ENCODE measurements at regions not wholly inside any gene's neighbourhood (a gene's known extent, or its start where the extent isn't known, plus 50 kb on each side); places are given as distances from the start of the nearest gene placed in this dataset.
"Not testable (repeated sequence)": the region's sequence is repeated elsewhere in the genome, so short reads cannot be mapped to it uniquely, and the experiment has no call there.

DNA sequence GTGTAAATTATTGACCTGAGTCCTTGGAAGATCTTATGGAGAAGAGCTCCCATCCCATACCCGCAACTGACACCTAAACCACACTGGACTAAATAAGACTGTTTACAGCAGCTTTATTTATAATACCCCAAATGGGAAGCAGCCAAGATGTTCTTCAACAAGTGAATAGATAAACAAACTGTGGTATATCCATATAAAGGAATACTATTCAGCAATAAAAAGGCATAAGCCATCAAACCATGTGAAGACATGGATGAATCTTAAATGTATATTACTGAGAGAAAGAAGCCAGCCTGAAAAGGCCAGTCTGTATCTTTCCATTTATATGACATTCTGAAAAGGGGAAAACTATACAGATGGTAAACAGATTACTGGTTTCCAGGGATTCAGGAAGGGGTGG is 212.7 kb downstream of the TPBG start:
- DNase-seq (ENCODE audit: low read depth, low spot score), result no peak

DNA sequence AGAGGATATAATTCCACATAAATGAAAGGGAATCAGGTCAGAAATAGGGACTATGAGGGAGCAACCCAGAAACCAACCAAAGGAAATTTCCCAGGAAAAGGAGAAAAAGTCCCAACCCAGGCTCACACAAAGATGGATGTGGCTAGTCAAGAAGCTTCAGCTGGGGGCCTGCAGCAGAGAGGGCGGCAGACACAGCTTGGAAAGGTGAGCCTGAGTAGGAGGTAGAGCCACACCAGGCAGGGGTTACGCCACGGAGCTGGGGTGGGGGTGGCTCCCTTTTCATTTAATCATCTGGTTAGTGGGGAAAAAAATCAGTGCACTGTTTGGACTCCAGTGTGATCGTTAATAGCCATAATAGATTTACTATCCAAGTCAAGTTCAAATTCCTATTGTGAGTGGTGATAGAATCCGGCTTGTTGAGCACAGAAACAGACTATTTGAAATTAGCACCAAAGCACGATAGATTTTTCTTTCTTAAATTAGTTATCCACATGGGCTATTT is 220.6 kb downstream of the TPBG start:
- DNase-seq (ENCODE audit: low read depth, low spot score), result no peak

DNA sequence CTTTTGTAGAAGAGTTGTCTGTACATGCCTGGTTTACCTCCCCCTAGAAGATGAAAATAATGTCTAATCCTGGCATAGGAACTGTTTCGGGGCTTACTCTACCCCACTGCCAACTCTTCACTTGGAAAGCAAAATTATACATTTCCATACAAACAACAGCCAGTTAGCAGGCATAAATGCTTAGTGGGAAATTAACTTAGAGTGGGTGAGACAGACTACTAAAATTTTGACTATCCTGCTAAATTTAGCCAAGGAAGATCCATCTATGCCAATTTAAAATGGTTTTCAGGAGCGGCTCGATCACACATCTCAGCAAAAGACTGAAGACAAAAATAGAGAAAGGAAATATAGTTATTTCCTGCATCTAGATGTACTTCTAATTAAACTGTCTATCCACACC is 221.2 kb downstream of the TPBG start:
- DNase-seq (ENCODE audit: low read depth, low spot score), result no peak

DNA sequence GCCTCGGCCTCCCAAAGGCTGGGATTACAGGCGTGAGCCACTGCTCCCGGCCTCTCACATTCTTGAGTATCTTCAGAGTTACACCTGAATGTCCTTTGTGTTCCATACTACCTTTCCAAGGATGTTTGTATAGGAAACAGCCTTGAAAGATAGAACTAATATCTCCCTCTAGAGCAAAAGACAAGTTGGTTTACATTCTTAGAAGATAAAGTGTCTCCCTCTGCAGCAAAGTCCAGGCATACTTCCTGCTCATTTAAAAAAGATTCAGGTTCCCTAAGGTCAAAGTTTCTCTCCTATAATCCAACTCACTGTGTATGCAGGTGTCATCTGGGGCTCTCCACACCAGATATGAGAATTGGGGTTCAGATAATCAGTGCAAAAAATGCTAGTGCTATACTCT is 224.4 kb downstream of the TPBG start:
- no peak for DNase-seq (ENCODE audit: low read depth, low spot score)

DNA sequence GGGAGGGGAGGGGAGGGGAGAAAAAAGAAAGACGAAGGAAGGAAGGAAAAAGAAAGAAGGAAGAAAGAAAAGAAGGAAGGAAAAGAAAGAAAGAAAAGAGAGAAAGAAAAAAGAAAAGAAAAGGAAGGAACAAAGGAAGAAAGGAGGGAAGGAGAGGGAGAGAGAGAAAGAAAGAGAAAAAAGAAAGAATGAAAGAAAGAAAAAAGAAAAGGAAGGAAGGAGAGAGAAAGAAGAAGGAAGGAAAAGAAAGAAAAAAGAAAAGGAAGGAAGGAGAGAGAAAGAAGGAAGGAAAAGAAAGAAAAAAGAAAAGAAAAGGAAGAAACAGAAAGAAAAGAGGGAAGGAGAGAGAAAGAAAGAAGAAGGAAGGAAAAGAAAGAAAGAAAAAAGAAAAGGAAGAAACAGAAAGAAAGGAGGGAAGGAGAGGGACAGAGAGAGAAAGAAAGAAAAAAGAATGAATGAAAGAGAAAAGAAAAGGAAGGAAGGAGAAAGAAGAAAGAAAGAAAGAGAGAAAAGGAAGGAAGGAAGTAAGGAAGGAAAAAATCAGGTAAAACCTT is 225.3 kb downstream of the TPBG start:
- no peak for DNase-seq (ENCODE audit: low read depth, low spot score)

DNA sequence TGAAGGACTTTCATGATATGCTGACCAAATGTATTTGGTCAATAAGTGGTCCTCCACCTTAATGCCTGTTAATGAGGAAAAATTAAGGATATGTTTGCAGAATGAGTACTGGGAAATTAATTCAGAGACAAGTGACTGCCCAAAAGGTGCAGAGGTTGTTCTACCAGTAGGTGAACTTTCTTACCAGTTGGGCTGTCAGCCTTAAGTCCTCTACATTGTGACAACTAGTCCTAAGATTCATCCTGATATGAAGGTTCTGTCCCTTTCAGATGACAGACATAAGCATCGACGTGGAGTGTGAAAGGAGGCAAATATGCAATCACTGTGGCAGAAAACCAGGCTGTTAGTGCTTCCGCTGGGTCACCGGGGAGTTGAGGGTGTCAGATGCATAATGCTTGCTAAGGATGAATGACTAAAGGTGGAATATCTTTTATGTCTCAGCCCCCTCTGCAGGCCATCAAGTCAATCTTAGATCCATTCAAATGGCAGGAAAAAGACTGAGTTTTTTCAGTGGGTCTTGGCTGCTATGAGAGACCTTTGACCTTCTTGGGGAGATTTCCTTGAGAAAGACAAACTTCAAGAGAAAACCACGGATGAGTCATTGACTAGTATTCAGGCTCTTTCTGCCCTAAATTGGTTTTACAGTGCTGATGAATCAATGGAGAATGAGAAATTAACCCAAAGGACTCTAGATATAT is 226.0 kb downstream of the TPBG start:
- DNase-seq (ENCODE audit: low read depth, low spot score), result peak; percentile 54

DNA sequence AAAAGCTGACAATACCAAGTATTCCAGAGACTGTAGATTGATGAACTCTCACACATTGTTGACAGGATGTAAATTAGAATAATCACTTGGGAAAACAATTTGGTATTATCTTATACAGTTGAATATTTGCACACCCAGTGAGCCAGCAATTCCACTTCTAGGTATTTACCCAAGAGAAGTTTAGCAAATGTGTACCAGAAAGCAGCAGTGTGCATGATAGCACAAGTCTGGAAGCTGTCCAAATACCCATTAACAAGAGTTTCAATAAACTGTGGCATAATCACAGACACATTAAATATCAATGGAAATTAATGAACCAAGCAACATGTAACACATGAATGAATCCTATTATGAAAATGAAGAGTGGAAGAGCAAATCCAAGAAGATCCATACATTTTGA is 233.6 kb downstream of the TPBG start:
- DNase-seq (ENCODE audit: low read depth, low spot score), result no peak

DNA sequence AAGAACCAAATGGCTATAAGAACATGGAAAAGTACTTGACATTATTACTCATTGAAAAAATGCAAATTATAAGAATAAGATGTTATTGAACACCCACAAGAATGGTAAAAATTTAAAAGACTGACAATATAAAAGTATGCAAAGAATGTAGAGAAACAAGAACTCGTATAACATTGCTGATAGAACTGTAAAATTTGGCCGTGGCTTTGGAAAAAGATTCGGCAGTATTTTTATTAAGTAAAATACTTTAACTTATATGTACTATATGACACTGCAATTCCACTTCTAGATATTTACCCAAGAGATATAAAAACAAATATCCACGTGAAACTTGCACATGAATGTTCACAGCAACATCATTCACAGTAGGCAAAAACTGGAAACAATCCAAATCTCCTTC is 239.2 kb downstream of the TPBG start:
- no peak for DNase-seq (ENCODE audit: low read depth, low spot score)

DNA sequence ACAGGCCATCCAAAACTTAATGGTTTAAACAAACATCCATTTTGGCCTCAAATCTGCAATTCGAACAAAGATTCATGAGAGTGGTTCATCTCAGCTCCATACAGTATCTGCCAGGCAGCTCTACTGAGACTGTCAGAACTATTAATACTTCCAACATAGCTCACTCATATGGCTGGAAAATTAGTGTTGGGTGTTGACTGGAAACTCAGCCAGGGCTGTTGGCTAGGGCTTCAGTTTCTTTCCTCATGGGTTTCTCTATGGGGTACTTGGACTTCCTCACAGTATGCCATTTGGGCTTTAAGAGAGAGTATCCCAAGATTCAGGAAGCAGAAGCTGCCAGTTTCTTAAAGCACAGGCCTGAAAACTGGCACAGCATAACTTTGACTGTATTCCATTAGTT is 240.3 kb downstream of the TPBG start:
- no peak for DNase-seq (ENCODE audit: low read depth, low spot score)

DNA sequence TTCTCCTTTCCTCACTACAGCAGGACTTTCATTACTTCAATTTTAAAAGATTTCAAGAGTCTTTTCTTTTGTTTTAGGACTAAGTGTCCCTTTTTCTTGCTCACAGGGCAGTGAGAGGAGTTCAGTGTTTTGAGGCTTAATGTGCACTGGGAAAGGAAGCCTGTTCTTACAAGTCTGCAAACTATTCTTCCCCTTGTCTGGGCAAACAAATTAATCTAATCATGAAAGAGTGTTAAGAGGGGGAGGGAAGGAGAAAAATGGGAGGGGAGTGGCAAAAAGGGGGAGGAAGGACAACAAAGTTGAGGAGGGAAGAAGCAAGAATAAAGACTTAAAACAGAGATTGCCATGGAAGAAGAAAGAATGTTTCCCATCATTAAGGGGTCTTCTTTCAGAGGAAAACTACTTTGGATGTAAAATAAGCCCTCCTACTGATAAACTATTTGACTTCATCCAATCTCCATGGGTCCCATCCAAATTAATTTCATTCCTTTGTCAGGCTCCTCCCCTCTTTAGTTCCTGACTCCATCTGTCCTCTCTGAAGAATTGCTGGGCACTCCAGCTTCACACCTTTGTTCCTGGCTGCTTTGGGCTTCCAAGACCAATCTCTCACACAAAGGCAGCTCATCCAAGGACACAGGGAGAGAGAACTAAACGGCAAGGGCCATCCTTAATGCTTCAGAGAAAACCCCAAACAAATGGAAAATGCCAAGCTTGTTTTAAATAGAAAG is 244.5 kb downstream of the TPBG start:
- no peak for DNase-seq (ENCODE audit: low read depth, low spot score)

DNA sequence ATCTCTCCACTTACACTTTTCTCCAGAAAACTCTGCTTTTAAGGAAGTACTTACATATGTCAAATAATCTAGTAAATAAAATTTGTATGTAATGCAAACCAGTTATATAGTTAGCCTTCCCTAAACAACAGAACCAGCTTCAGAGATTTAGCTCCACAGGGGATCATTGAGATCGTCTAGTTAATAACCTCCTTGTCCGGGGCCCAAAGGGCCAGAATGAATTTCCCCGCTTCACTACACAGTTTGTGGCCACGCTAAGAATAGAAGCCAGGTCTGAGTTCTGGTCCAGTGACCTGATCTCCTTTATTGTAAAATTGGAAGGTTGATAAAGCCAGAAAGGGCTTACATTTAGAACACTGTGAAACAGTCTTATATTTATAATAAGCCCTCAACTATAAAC is 245.2 kb downstream of the TPBG start:
- no peak for DNase-seq (ENCODE audit: low read depth, low spot score)

DNA sequence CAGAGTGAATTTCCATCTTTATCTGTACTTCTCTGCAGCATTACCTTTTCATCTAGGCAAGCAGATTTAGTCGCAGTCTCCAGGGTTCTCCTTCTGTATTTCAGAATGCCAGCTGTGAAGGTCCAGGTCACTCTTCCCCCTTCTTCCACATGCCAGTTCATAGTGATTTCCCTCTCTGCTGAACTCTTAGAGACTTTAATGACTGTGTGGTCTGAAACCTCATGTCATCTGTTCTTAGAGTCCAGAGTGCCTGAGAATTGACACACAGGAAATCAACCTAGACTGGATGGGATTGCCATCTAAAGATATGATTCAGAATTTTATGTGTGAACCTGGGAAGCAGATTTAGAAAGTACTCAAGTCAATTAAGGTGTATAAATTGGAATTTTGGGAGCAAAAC is 248.1 kb downstream of the TPBG start:
- DNase-seq (ENCODE audit: low read depth, low spot score), result no peak

DNA sequence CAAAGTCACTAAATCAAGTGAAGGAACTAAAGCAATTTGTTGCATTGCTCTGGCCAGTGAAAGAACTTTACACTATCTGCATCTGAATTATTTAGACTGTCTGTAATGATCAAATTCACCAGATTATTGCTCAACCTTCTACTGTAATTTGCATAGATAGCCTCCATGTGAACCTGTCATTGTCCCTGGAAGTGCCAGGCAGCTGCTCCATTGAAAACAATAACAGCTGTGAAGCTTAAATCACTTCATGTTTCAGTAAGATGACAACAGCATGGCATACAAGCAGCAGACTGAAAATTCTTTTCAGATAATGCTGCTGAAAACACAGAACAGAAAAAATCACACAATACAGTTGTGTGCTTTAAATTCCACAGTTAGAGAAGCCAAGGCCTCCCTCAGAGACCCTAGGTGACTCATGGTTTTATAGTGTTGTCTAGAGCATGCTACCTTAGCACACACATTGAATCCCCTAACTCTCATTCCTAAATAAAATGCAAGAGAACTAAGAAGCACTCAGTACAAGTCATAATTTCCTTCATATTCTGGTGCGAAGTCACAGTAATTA is 248.9 kb downstream of the TPBG start:
- DNase-seq (ENCODE audit: low read depth, low spot score), result no peak

DNA sequence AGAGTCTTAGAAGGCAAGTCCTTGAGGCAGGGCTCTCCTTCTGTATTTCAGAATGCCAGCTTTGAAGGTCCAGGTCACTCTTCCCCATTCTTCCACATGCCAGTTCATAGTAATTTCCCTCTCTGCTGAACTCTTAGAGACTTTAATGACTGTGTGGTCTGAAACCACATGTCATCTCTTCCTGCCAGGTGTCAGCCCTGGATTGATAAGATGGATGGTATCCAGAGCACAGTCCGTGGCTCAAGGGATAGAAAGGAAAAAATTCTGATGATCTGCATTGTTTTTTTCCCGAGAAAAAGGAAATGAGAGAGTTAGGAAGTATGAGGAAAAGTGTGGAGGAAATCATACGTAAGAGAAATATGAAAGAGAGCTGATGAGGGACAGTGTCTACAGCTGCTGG is 250.9 kb downstream of the TPBG start:
- no peak for DNase-seq (ENCODE audit: low read depth, low spot score)

DNA sequence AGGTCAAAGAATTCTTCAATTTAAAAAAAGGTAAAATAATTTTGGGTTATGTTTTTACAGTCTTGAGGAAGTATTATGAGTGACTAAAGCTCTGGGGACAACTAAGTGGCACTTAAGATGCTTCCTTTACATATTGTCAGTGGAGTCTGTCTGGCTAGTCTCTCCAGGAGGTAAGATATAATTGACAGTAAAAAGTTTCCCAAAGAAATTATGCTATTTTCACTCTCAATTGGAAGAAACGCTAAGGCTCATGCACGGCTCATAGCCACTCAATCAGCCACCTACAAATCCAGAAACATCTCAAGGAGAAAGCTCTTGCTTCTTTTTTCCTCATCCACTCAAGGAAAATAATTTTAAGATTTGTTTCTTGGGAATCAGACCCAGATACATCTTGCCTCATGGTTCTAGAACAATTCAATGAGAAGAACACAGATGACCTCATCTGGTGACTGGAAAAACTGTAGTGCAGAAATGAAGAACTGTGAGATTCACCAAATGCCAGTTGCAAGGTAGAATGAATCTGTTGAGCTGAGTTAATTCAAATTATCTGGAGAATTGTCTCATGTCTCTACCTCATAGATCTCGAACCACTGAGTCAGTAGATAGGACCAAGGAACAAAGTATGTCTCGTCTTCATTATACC is 252.9 kb downstream of the TPBG start:
- DNase-seq (ENCODE audit: low read depth, low spot score), result no peak

DNA sequence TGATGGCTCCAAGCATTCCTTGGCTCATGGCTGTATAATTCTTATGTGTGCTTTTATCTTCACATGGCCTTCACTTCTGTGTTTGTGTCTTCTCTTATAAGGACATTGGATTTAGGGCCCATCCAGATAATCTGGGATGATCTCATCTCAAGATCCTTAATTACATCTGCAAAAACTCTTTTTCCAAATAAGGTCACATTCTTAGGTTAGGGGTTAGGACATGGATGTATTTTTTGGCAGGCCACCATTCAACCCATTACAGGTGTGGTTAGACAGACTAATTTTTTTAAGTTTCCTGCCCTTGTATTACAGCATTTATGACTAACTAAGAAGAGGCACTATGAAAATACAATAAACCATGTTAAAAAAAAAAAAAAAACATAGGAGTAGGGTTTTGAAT is 254.0 kb downstream of the TPBG start:
- no peak for DNase-seq (ENCODE audit: low read depth, low spot score)

DNA sequence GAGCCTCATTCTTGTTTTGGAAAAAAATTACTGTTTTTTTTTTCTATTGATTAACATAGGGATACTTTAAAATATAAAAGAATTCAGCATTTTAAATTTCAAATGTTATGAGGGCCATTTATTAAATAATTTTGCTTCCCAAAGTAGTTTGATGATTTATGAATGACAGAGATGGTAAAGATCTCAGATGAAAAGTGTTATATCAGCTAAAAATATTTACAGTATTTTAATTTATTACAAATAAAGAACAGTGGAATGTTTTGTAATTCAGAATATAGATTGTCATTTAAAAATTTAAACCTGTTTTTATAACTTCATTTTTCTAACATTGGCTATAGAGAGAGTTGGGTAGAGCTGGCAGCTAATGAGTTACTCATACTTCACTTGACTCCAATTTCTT is 256.0 kb downstream of the TPBG start:
- DNase-seq (ENCODE audit: low read depth, low spot score), result no peak

DNA sequence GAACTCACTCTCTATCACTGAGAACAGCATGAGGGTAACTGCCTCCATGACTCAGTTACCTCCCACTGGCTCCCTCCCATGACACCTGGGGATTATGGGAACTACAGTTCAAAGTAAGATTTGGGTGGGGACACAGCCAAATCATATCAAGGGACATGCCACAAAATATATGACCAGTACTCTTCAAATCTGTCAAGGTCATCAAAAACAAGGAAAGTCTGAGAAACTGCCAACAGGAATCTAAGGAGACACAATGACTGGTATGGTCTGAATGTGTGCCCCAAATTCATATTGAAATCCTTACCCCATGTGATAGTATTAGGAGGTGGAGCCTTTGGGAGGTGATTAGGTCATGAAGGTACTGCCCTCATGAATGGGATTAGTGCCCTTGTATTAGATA is 258.8 kb downstream of the TPBG start:
- no peak for DNase-seq (ENCODE audit: low read depth, low spot score)

DNA sequence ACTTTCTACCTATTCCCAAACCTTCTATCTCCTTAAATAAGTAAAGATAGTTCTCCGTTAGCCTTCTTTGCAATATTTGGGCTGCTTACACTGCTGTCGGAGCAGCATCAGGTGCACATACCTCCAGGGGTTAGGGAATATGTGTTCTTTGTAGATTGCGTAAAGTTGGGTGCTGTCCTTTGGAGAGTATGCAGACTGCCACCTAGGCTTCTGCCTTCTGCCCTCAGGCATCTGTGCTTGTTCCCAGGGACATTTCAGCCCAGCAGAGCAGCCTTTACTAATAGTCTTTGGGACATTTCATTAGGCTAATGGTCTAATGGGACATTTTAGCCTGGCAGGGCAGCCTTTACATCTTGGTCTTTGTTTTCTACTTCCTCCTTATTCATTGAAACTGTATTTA is 260.6 kb downstream of the TPBG start:
- DNase-seq (ENCODE audit: low read depth, low spot score), result peak; percentile 64

DNA sequence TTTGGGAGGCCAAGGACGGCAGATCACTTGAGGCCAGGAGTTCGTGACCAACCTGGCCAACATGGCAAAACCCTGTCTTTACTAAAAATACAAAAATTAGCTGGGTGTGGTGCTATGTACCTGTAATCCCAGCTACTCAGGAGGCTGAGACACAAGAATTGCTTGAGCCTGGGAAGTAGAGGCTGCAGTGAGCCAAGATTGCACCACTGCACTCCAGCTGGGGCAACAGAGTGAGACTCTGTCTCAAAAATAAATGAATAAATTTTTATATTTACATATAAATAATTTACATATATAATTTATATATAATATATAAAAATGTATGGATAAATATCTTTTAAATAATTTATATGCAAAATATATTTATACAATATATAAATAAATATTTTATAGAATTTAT is 263.3 kb downstream of the TPBG start:
- DNase-seq (ENCODE audit: low read depth, low spot score), result not testable (repeated sequence)

DNA sequence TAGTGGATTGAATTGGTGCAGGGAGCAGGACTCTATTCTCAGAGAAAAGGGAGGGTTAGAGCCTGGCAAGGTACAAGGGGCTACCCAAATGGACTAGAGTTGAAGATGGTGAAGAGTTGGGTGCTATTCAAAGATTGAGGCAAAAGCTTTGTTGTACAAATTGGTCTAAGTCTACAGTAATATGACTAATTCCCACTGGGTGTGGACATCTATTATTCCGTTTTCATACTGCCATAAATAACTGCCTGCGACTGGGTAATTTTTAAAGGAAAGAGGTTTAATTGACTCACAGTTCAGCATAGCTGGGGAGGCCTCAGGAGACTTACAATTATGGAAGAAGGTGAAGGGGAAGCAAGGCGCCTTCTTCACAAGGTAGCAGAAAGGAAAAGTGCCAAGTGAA is 266.3 kb downstream of the TPBG start:
- DNase-seq (ENCODE audit: low read depth, low spot score), result no peak

DNA sequence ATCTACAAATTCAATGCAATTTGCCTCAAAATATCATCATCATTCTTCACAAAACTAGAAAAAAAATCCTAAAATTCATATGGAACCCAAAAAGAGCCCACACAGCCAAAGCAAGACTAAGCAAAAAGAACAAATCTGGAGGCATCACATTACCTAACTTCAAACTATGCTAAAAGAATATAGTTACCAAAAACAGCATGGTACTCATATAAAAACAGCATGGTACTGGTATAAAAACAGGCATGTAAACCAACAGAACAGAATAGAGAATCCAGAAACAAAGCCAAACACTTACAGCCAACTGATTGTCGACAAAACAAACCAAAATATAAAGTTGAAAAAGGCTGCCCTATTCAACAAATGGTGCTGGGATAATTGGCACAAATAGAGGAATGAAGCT is 278.1 kb downstream of the TPBG start:
- DNase-seq (ENCODE audit: low read depth, low spot score), result no peak
